ENCODE measurements at regions not wholly inside any gene's neighbourhood (a gene's known extent, or its start where the extent isn't known, plus 50 kb on each side); places are given as distances from the start of the nearest gene placed in this dataset.

DNA sequence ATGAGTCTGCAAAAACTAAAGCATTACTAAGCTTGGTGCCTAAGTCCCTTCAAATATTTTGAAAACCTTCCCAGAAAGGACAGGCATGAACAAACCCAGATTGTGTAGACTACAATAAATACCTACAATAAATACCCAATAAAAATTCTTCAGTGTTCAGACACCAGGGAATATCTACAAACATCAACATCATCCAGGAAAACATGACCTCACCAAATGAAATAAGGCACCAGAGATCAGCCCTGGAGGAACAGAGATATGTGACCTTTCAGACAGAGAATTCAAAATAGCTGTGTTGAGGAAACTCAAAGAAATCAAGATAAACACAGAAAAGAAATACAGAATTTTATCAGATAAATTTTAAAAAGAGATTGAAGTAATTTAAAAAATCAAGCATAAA, 57.8 kb upstream of the NLRP2B start:
- TF ChIP-seq POLR2A (IDR thresholded peaks at IDR 0.05; ENCODE audit: low read length): no peak
- TF ChIP-seq GATA1 (IDR thresholded peaks at IDR 0.05; ENCODE audit: low read depth, low read length): no peak
